SK-N-MC (cell line): ENCODE measurements at regions not wholly inside any gene's neighbourhood (a gene's known extent, or its start where the extent isn't known, plus 50 kb on each side); places are given as distances from the start of the nearest gene placed in this dataset.

Experiments used
- DNase-seq: peaks from one replicate; pipeline ENCODE4 v3.0.0-alpha.2; 2011; ENCODE audit warnings: low read depth, low spot score
- H3K27ac ChIP-seq: fragments of 200-600 bp; sonication (generic); 2 replicates; pipeline ENCODE4 v1.5.1; 2016; ENCODE audit warnings: mixed run types
- H3K36me3 ChIP-seq: fragments of 200-600 bp; sonication (generic); 2 replicates; pipeline ENCODE4 v1.6.1; 2017; ENCODE audit warnings: antibody characterized with exemption, low read length, mixed read lengths; ENCODE audit not compliant: insufficient read depth
- H3K4me3 ChIP-seq: fragments of 200-600 bp; sonication (generic); 2 replicates; pipeline ENCODE4 v1.5.1; 2016
- H3K9ac ChIP-seq: fragments of 200-600 bp; sonication (generic); 2 replicates; pipeline ENCODE4 v1.8.0; 2017; ENCODE audit warnings: mixed run types, mixed read lengths; ENCODE audit not compliant: insufficient read length
- H3K9me3 ChIP-seq: fragments of 200-600 bp; sonication (generic); 2 replicates; pipeline ENCODE4 v1.6.1; 2017; ENCODE audit warnings: low read depth, mild to moderate bottlenecking, antibody characterized with exemption, low read length, moderate library complexity, mixed read lengths
- EZH2 ChIP-seq: fragments of 200-600 bp; sonication (generic); IDR thresholded peaks from one replicate; pipeline ENCODE4 v1.6.1; 2017; ENCODE audit warnings: antibody characterized with exemption
- FOXP2 ChIP-seq: optimal IDR thresholded peaks from 2 replicates; pipeline ENCODE3; 2011; ENCODE audit warnings: mild to moderate bottlenecking, moderate library complexity; ENCODE audit not compliant: insufficient read depth; ENCODE audit errors: extremely low read length, control extremely low read depth
- POLR2AphosphoS5 ChIP-seq: IDR thresholded peaks from 2 replicates; pipeline ENCODE4 v1.6.1; 2012; ENCODE audit warnings: mild to moderate bottlenecking, low read depth, low read length, borderline replicate concordance

DNA sequence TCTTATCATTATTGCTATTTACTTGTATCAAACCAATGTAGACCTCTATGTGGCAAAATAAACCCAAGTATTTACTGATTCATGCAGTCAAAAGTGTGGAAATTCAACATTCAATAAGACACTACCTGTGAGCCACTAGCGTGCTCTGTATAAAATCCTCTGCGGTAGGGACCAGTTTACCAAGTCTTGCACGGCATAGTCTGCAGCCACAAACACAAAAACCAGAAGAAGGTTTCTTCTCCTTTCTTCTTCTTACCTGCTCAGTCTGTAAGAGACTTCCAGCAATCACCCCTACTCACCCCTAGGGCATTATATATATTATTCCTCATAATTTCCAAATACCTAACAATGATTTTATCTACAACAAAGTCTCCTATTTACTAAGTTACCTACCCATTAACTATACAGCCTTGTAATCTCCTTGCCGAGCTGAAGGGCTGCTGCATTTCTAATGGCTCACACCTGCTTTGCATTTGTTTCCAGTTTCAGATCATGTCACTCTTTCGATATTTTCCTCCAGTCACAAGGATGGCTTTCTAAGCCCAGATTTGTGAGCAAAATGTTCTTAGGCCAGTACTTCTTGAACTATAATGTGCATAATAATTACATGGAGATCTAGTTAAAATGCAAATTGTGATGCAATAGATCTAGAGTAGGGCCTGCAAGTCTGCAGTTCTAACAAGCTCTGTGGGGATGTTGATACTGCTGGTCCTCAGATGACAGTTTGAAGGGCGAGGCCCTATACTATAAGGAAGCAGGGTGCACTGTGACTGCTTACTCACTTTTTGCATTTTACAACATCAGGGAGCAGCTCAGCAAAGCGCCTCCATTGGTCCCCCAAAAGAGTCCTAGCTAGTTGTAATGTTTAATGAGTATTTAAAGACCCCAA lies 191.9 kb upstream of the DDI1 start:
- Histone ChIP-seq H3K9ac (no peak overlapping the region), H3K4me3 (no peak overlapping the region)
- TF ChIP-seq POLR2AphosphoS5 (no peak), EZH2 (no peak), FOXP2 (no peak)

DNA sequence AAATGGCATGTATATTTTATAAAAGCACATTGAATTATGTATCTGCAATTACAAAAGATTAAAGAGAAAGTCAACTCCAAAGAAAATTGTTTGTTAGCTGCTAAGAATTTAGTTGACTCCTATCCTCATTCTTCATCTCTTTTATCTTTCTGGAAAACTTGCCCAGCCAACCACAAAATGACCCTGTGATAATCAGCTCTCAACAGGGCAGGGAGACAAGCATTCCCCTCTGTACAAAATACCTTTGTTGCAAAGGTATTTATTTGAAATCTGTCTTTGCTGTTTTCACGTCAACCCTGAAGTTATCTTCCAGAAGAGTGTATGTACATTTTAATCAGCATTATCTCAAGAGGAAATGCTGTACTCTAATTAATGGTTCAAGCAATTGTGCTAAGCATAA lies 191.1 kb upstream of the DDI1 start:
- no peak for TF ChIP-seq FOXP2
- DNase-seq = no peak

More for the DNA sequence above, 191.9 kb upstream of the DDI1 start:
- Histone ChIP-seq H3K36me3 (no peaks in the 10 kb centered on the region), H3K27ac (no peak overlapping the region), H3K9me3 (no peaks in the 10 kb centered on the region)
- DNase-seq = no peak

DNA sequence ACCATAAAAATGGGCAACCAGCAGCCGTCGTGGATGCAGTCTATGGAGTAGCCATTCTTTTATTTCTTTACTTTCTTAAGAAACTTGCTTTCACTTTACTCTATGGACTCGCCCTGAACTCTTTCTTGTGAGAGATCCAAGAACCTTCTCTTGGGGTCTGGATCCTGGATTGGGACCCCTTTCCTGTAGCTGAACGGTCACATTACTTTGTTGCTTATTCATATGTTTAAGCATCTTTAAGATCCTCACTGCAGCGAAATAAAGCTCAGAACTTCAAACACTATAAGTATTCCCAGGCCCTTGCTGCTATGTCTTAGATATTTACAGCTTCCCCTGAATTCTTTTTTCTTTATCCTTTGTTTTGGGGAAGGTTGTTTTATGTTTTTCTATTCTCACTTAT lies 187.8 kb upstream of the DDI1 start:
- no peak for DNase-seq
- no peak overlapping the region for H3K9ac ChIP-seq
- no peaks in the 10 kb centered on the region for H3K9me3 ChIP-seq
- no peak overlapping the region for H3K27ac ChIP-seq
- no peak overlapping the region for H3K4me3 ChIP-seq
- no peak for TF ChIP-seq FOXP2
- no peak for TF ChIP-seq EZH2
- no peak for TF ChIP-seq POLR2AphosphoS5
- H3K36me3 ChIP-seq = no peaks in the 10 kb centered on the region

More for the DNA sequence above, 191.1 kb upstream of the DDI1 start:
- Histone ChIP-seq H3K9ac (no peak overlapping the region), H3K27ac (no peak overlapping the region), H3K36me3 (no peaks in the 10 kb centered on the region), H3K4me3 (no peak overlapping the region), H3K9me3 (no peaks in the 10 kb centered on the region)

DNA sequence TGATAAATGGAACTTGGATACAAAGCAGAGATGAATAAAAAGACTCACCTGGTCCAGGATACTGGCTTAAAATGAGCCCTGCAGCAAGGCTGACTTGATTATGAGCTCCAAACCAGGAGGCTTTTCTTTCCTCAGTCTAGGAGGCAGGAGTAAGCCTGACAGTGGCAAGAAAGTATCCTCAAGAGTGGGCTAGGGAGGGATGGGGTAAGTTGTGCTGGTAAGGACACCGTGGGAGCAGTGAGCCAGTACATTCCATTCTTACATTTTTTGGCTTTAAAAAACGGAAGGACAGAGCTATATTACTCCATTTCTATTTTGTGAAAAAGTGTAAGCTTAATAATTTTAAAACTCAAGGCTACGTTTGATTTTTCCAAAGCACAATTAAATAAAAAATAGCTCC lies 187.1 kb upstream of the DDI1 start:
- H3K27ac ChIP-seq = no peak overlapping the region
- H3K36me3 ChIP-seq = no peaks in the 10 kb centered on the region
- H3K4me3 ChIP-seq = no peak overlapping the region
- DNase-seq = no peak
- TF ChIP-seq FOXP2 = no peak
- no peak for TF ChIP-seq POLR2AphosphoS5
- no peak for TF ChIP-seq EZH2
- H3K9me3 ChIP-seq = no peaks in the 10 kb centered on the region
- H3K9ac ChIP-seq = no peak overlapping the region

GRCh38 chr11:103850419-103851165 lies 185.8 kb upstream of the DDI1 start:
- Histone ChIP-seq H3K4me3 (no peak overlapping the region), H3K27ac (no peak overlapping the region), H3K36me3 (no peaks in the 10 kb centered on the region), H3K9me3 (no peaks in the 10 kb centered on the region), H3K9ac (no peak overlapping the region)
- TF ChIP-seq FOXP2 (no peak), EZH2 (no peak), POLR2AphosphoS5 (no peak)
- DNase-seq = no peak

DNA sequence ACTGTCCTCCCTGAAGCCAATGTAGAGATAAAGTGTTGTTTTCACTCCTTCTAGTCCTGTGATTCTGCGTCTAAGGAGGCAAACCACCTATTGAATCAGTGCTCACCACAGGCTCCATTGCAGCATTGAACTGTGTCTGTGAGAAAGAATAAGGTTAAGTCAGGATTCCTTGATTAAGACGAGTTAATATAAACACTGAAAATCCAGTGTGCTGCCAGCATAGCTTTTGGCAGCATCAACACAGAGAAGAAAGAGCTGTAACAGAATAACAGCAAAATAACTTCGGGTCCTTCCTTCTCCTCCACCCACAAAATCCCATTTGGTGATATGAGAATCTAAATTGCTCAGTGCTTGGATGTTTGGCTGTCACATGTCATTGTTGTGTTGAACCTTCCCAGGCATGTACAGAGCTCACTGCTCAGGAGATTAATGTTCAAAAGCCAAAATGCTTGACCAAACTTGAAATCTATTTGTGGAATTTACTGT lies 185.2 kb upstream of the DDI1 start:
- no peak for DNase-seq
- TF ChIP-seq POLR2AphosphoS5 = no peak
- no peak for TF ChIP-seq EZH2
- TF ChIP-seq FOXP2 = no peak
- no peak overlapping the region for H3K4me3 ChIP-seq
- no peaks in the 10 kb centered on the region for H3K9me3 ChIP-seq
- H3K27ac ChIP-seq = no peak overlapping the region
- no peaks in the 10 kb centered on the region for H3K36me3 ChIP-seq
- no peak overlapping the region for H3K9ac ChIP-seq
